ENCODE measurements at regions not wholly inside any gene's neighbourhood (a gene's known extent, or its start where the extent isn't known, plus 50 kb on each side); places are given as distances from the start of the nearest gene placed in this dataset.

DNA sequence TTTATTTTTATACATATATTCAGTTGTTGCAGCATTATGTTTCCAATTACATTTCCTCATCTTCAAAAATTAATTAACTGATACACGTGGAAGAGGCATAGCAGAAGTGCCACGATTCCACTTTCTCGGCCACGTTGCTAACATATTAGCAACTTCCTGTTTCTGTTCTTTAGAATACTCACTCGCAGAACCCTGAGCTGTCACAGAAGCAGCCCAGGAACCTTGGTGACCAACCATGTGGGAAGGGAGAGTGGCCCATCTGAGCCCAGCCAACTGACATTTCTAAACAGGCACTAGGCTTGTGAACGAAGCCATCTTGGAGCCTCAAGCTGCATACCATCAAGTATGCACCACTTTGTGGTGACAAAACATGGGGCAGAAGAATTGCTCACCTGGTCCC lies 350.1 kb downstream of the CBLN2 start:
- no peak for TF ChIP-seq POLR2A (IDR thresholded peaks at IDR 0.05; ENCODE audit: low read depth, low read length)
- DNase-seq (ENCODE audit: insufficient read length, low spot score) (no peak), FAIRE-seq (no peak)

DNA sequence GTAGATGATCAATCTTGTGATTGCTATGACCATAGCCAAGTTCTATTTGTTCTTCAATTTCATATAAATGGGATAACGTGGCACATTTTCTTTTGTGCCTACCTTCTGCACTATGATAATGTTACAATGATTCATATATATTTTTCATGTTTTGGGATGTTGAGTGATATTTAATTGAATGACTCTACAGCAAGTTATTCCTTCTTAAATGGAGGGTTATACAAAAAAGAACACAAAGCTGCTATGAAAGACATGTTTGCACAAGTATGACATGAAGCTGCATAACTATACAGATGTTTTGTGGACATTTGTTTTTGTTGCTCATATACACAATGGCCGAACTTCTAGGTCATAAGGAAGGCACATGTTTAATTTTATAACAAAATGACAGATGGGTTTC lies 356.2 kb downstream of the CBLN2 start:
- no peak for FAIRE-seq
- DNase-seq (ENCODE audit: insufficient read length, low spot score), result no peak
- TF ChIP-seq POLR2A (IDR thresholded peaks at IDR 0.05; ENCODE audit: low read depth, low read length), result no peak

DNA sequence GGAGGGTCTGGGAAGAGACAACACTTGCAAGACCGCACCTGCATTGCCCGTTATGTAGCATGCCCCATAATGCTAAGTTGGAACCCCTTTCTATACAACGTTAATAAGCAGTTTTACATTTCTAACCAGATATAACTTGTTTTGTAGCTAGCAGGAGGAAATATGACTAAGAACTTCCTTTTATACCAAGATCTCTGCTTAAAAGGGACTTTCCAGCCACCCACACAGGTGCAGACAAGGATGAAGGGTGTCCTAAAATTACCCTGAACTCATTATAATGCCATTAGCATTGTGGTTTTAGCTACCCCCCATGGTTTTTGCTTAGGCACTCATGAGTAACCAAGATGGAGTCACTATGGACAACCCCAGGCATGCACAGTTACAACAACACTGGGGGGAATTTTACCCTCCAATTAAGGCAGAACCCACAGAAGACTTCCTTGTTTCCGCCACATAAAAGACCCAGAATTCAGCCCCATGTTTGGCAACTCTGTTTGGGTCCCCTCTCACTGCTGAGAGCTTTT lies 362.8 kb downstream of the CBLN2 start:
- DNase-seq (ENCODE audit: insufficient read length, low spot score) (no peak), FAIRE-seq (no peak)
- TF ChIP-seq POLR2A (IDR thresholded peaks at IDR 0.05; ENCODE audit: low read depth, low read length), result no peak

DNA sequence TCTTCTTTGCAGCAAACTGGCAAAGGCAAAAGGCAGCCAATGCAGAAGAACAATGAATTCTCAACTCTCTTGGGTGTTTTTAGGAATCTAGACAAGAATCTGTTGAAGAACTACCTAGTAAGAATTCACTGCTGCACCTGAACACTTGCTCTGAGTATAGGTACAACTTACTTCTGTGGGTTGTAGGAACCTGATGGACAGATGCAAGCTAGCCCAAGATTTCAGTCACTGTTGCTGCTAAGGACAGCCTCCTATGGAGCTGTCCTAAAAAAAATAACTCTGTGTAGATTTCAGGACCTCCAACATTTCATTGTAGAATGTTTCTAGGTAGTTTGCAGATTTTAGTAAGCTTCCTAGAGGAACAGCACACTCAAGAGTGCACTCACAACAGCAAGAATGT lies 363.5 kb downstream of the CBLN2 start:
- FAIRE-seq (no peak), DNase-seq (ENCODE audit: insufficient read length, low spot score) (no peak)
- no peak for TF ChIP-seq POLR2A (IDR thresholded peaks at IDR 0.05; ENCODE audit: low read depth, low read length)

DNA sequence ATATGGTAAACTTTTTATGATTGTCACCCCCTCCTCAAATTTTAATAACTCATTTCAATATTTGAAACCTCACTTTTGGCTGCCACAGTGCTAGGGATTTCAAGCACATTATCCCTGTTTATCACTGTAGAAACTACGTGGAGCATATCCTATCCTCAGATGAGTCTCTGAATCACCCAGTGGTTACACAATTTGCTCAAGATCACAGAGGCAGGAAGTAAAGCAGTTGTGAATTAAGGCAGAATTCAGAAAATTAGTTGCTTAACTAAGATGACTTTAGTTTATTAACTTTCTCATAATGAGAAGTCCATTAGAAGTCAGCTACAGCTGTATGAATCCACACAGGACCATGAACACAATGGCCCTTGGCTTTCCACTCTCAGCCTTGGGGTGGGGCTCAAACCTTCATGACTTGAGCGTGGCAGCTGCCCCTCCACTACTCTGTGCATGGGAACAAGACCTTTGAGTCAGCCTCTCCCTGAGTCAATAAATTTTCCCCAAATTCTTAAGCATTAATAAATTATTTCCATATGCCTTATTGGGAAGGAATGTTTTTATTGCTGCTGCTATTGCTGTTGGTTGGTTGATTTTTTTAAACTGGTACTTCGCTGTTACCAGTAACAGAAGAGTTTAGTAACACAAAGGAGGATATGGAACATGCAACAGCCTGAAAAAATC lies 369.0 kb downstream of the CBLN2 start:
- no peak for TF ChIP-seq POLR2A (IDR thresholded peaks at IDR 0.05; ENCODE audit: low read depth, low read length)
- no peak for FAIRE-seq
- no peak for DNase-seq (ENCODE audit: insufficient read length, low spot score)

DNA sequence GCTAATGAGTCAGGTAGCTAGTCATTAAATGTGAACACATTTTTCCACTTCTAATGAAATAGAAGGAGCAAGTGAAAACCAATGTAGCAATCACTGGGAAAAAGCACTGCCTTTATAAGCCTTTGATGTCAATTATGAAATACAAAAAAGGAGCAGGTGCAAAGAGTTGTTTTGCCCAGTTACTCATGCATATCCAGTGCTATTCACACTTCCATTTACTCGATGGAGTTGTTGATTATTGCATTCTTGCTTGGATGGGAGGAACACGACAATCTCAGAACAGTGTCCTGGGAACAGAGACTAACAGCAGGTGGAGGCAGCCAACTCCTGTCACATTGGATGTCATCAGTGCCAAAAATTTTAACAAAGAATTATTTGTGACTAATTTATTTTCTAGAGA lies 372.5 kb downstream of the CBLN2 start:
- no peak for TF ChIP-seq POLR2A (IDR thresholded peaks at IDR 0.05; ENCODE audit: low read depth, low read length)
- DNase-seq (ENCODE audit: insufficient read length, low spot score) (no peak), FAIRE-seq (no peak)

DNA sequence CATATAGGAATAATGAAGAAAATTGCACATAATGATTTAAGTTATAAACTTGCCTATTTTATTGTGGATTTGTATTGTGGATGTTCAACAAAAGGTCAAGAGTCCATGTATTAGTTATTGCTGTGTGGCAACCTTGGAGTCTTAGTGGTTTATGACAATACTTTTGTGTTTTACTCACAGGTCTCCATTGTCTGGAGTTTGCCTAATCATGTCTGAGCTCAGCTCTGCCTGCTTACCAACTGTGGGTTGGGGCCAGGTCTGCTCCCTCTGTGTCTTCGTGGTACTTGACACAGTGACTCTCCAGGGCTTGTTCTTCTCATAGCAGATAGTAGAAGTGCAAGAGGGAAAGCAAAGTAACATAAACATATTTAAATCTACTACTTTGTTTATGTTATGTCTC lies 382.5 kb downstream of the CBLN2 start:
- no peak for DNase-seq (ENCODE audit: insufficient read length, low spot score)

DNA sequence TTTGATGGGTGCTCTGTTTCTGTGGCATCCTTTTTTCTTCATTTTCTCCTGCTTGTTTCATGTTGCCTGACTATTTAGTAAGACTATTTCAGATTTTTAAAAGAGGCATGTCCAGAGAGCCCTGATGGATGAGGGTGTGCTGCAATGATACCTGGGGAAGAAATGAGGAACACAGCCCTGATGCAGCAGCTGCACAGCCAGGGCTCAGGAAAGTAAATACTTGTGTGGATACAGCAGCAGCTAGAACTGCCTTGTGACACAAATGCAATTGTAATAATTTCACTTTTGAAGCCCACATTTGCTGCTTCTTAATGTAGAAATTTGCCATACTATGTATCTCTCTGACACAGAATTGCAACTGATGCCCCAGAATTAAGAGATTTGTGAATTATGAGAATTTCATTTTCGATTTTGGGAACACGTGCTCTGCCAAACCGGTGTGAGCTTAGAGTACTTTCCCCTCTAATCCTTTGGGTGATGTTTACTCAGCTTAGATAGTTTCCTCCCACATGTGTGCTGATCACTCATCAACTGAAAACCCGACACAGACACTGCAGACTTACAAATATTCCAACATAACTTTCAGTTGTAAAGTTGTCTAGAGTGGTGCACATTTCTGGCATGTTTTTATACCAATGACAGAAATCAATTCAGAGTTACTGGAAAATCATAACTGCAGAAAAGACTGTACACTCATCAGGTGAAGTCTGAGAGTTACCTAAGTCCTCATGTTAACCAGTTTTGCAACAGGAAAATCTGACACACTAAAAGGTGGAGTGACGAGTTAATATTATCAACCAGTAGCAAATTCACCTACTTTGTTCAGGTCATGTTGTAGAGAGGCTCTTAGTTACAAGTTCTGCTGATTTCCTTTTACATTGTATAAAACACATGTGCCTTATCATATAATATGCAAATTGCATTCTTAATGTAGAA lies 383.4 kb downstream of the CBLN2 start:
- no peak for FAIRE-seq
- TF ChIP-seq POLR2A (IDR thresholded peaks at IDR 0.05; ENCODE audit: low read depth, low read length), result no peak
- no peak for DNase-seq (ENCODE audit: insufficient read length, low spot score)

More for the DNA sequence above, 382.5 kb downstream of the CBLN2 start:
- FAIRE-seq, result no peak
- no peak for TF ChIP-seq POLR2A (IDR thresholded peaks at IDR 0.05; ENCODE audit: low read depth, low read length)

DNA sequence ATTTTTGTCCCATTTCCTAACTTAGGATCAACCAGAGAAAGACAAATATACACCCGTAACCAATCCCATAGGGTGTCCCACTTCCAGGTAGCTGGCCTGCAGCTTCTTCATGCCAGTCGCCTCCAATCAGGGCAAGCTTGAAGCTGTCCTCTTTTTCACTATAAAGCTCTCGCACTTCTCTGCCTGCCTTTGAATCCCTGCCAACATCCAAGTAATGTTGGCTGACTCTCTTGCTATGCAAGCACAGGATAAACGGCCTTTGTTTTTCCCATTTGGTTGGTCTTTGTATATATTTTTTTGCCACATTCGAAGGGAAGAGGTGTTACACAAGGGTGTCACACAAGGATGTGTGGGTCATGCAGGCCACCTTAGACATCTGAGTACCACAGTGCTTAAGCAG lies 388.8 kb downstream of the CBLN2 start:
- FAIRE-seq, result no peak
- no peak for TF ChIP-seq POLR2A (IDR thresholded peaks at IDR 0.05; ENCODE audit: low read depth, low read length)
- no peak for DNase-seq (ENCODE audit: insufficient read length, low spot score)

DNA sequence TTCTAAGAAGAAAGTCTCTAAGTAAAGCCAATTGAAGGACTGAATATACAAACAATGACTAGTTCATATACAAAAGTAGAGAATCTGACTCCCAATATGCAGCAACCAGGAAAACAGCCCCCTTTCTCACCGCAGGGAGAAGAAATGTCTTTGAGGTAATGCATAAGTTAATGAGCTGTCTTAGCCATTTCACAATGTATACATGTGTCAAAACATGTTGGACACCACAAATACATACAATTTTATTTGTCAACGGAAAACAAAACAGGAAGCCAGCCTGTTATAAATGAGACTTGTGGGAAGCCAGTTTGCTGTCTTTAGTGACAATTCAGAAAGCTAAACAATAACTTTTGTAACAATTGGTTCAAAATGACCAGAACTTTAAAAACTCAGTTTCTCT lies 389.2 kb downstream of the CBLN2 start:
- TF ChIP-seq POLR2A (IDR thresholded peaks at IDR 0.05; ENCODE audit: low read depth, low read length), result no peak
- FAIRE-seq (no peak), DNase-seq (ENCODE audit: insufficient read length, low spot score) (no peak)

DNA sequence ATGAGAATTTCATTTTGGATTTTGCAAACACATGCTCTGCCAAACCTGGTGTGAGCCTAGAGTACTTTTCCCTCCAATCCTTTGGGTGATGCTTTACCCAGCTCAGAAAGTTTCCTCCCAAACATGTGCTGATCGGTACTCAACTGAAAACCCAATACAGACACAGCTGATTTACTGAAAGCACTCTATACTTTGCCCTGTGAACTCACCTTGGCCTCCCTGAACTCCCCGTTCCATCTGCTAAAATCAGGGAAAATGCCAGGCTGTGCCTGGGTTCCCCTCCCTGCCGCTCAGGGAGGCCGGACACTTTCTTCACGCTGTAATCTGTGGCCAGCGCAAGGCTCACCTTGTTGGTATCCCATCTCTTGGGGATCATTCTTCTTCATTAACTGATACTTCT lies 391.2 kb downstream of the CBLN2 start:
- no peak for FAIRE-seq

DNA sequence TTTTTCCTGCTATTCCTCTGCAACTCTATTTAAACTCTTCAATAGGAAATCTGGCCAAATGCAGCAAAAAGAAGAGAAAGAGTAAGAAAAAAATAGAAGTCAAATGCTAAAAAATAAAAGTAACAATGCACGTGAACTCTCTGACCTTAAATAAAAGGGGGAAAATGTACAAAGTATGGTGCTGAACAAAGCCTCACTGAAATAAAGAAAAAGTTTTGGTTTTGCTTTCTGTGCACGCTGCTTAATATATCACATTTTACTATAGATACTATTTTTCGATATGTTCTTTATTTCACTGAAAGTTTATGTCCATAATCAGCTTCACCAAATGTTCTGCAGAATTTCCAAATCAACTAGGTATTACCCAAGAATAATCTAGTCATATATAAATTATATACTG lies 396.3 kb downstream of the CBLN2 start:
- TF ChIP-seq POLR2A (IDR thresholded peaks at IDR 0.05; ENCODE audit: low read depth, low read length), result no peak
- FAIRE-seq (no peak), DNase-seq (ENCODE audit: insufficient read length, low spot score) (no peak)

More for the DNA sequence above, 391.2 kb downstream of the CBLN2 start:
- no peak for TF ChIP-seq POLR2A (IDR thresholded peaks at IDR 0.05; ENCODE audit: low read depth, low read length)
- DNase-seq (ENCODE audit: insufficient read length, low spot score), result no peak

DNA sequence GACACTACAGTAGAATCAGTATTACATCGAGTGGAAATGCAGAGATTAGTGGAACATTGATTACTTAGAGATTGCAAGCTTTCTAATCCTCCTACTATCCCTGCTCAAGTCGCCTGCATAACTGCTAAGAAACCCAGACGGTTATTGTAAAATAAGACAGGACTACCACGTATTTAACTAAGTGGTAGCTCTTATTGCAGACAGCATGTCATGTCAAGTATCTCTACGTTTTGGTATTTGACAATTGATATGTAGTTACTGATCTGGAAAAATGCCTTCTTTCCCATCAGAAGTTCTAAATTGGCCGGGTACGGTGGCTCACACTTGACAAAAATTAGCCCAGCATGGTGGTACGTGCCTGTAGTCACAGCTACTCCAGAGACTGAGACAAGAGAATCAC lies 404.1 kb downstream of the CBLN2 start:
- TF ChIP-seq POLR2A (IDR thresholded peaks at IDR 0.05; ENCODE audit: low read depth, low read length), result no peak
- no peak for FAIRE-seq

DNA sequence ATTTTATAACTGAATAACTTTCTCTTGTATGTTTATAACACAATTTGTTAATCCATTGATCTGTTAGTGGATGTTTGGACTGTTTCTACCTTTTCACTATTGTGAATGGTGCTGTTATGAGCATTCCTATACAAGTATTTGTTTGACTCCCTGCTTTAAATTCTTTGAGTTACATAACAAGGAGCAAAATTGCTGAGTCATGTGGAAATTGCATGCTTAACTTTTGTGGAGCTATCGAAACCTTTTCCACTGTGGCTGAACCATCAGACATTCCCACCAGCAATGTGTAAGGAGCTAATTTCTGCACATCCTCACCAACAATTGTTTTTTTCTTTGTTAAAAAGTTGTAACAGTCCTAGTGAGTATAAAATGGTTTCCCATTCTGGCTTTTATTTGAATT lies 415.5 kb downstream of the CBLN2 start:
- no peak for FAIRE-seq
- no peak for DNase-seq (ENCODE audit: insufficient read length, low spot score)

More for the DNA sequence above, 404.1 kb downstream of the CBLN2 start:
- DNase-seq (ENCODE audit: insufficient read length, low spot score), result no peak

More for the DNA sequence above, 415.5 kb downstream of the CBLN2 start:
- TF ChIP-seq POLR2A (IDR thresholded peaks at IDR 0.05; ENCODE audit: low read depth, low read length), result no peak

Measured in H54 (cell line).